ENCODE measurements at regions not wholly inside any gene's neighbourhood (a gene's known extent, or its start where the extent isn't known, plus 50 kb on each side); places are given as distances from the start of the nearest gene placed in this dataset.
"Not testable (repeated sequence)": the region's sequence is repeated elsewhere in the genome, so short reads cannot be mapped to it uniquely, and the experiment has no call there.

- DNase-seq (ENCODE audit: extremely low read depth in 1 of 11, low read depth in 9 of 11, low spot score in 4 of 11): no peak
Observed at GRCh38 chr4:159859656-159860148, 756.8 kb downstream of the RAPGEF2 start.

GRCh38 chr4:159860945-159861344 is 758.1 kb downstream of the RAPGEF2 start:
- DNase-seq (ENCODE audit: extremely low read depth in 1 of 11, low read depth in 9 of 11, low spot score in 4 of 11): no peak

- no peak for DNase-seq (ENCODE audit: extremely low read depth in 1 of 11, low read depth in 9 of 11, low spot score in 4 of 11)
Observed at GRCh38 chr4:159864337-159864736, 761.5 kb downstream of the RAPGEF2 start.

- DNase-seq (ENCODE audit: extremely low read depth in 1 of 11, low read depth in 9 of 11, low spot score in 4 of 11): no peak
Observed at GRCh38 chr4:159867673-159868072, 764.8 kb downstream of the RAPGEF2 start.

- DNase-seq (ENCODE audit: extremely low read depth in 1 of 11, low read depth in 9 of 11, low spot score in 4 of 11): not testable (repeated sequence)
Observed at GRCh38 chr4:159868936-159869335, 766.1 kb downstream of the RAPGEF2 start.

- DNase-seq (ENCODE audit: extremely low read depth in 1 of 11, low read depth in 9 of 11, low spot score in 4 of 11): no peak
Observed at GRCh38 chr4:159871141-159871540, 768.3 kb downstream of the RAPGEF2 start.

- no peak for DNase-seq (ENCODE audit: extremely low read depth in 1 of 11, low read depth in 9 of 11, low spot score in 4 of 11)
Observed at GRCh38 chr4:159881158-159881557, 778.3 kb downstream of the RAPGEF2 start.

- DNase-seq (ENCODE audit: extremely low read depth in 1 of 11, low read depth in 9 of 11, low spot score in 4 of 11): no peak
Observed at GRCh38 chr4:159884989-159885388, 782.1 kb downstream of the RAPGEF2 start.

- DNase-seq (ENCODE audit: extremely low read depth in 1 of 11, low read depth in 9 of 11, low spot score in 4 of 11): no peak
Observed at GRCh38 chr4:159899596-159899995, 796.7 kb downstream of the RAPGEF2 start.

- DNase-seq (ENCODE audit: extremely low read depth in 1 of 11, low read depth in 9 of 11, low spot score in 4 of 11): no peak
Observed at GRCh38 chr4:159900562-159900961, 797.7 kb downstream of the RAPGEF2 start.

- no peak for DNase-seq (ENCODE audit: extremely low read depth in 1 of 11, low read depth in 9 of 11, low spot score in 4 of 11)
Observed at GRCh38 chr4:159902648-159903047, 799.8 kb downstream of the RAPGEF2 start.

GRCh38 chr4:159904906-159905305 is 802.0 kb downstream of the RAPGEF2 start:
- DNase-seq (ENCODE audit: extremely low read depth in 1 of 11, low read depth in 9 of 11, low spot score in 4 of 11): no peak

GRCh38 chr4:159906051-159906450 is 803.2 kb downstream of the RAPGEF2 start:
- DNase-seq (ENCODE audit: extremely low read depth in 1 of 11, low read depth in 9 of 11, low spot score in 4 of 11): no peak

- no peak for DNase-seq (ENCODE audit: extremely low read depth in 1 of 11, low read depth in 9 of 11, low spot score in 4 of 11)
Observed at GRCh38 chr4:159906517-159906916, 803.6 kb downstream of the RAPGEF2 start.

GRCh38 chr4:159910721-159911120 is 807.8 kb downstream of the RAPGEF2 start:
- no peak for DNase-seq (ENCODE audit: extremely low read depth in 1 of 11, low read depth in 9 of 11, low spot score in 4 of 11)

- DNase-seq (ENCODE audit: extremely low read depth in 1 of 11, low read depth in 9 of 11, low spot score in 4 of 11): no peak
Observed at GRCh38 chr4:159922119-159922518, 819.2 kb downstream of the RAPGEF2 start.

- no peak for DNase-seq (ENCODE audit: extremely low read depth in 1 of 11, low read depth in 9 of 11, low spot score in 4 of 11)
Observed at GRCh38 chr4:159925770-159926169, 822.9 kb downstream of the RAPGEF2 start.

GRCh38 chr4:159926871-159927270 is 824.0 kb downstream of the RAPGEF2 start:
- no peak for DNase-seq (ENCODE audit: extremely low read depth in 1 of 11, low read depth in 9 of 11, low spot score in 4 of 11)

GRCh38 chr4:159927781-159928180 is 824.9 kb downstream of the RAPGEF2 start:
- DNase-seq (ENCODE audit: extremely low read depth in 1 of 11, low read depth in 9 of 11, low spot score in 4 of 11): no peak

- DNase-seq (ENCODE audit: extremely low read depth in 1 of 11, low read depth in 9 of 11, low spot score in 4 of 11): not testable (repeated sequence)
Observed at GRCh38 chr4:159934602-159935001, 831.7 kb downstream of the RAPGEF2 start.

- DNase-seq (ENCODE audit: extremely low read depth in 1 of 11, low read depth in 9 of 11, low spot score in 4 of 11): no peak
Observed at GRCh38 chr4:159937595-159937994, 834.7 kb downstream of the RAPGEF2 start.

GRCh38 chr4:159939681-159940080 is 836.8 kb downstream of the RAPGEF2 start:
- DNase-seq (ENCODE audit: extremely low read depth in 1 of 11, low read depth in 9 of 11, low spot score in 4 of 11): not testable (repeated sequence)
